Prostate gland (tissue), 2 donors: ENCODE measurements at regions not wholly inside any gene's neighbourhood (a gene's known extent, or its start where the extent isn't known, plus 50 kb on each side); places are given as distances from the start of the nearest gene placed in this dataset.
"Not testable (repeated sequence)": the region's sequence is repeated elsewhere in the genome, so short reads cannot be mapped to it uniquely, and the experiment has no call there.

Experiments
- DNase-seq: peaks from one replicate; pipeline ENCODE4 v3.0.0-alpha.2; 2019; ENCODE audit warnings: low spot score
- H3K27ac ChIP-seq, 2 donors: fragments of 200-600 bp; sonication (generic); 2 replicates each; pipeline ENCODE4 v1.5.1; 2017 to 2019
- H3K27me3 ChIP-seq: fragments of 200-600 bp; sonication (generic); replicated peaks from 2 replicates; pipeline ENCODE4 v1.5.1; 2019; ENCODE audit not compliant: insufficient read depth
- H3K36me3 ChIP-seq, 2 donors: fragments of 200-600 bp; sonication (generic); 1 replicate in 1 of 2; 2 replicates in 1 of 2; pipeline versions ENCODE4 v1.5.1 to v1.8.1; 2017 to 2019
- H3K4me1 ChIP-seq: fragments of 200-600 bp; sonication (generic); replicated peaks from 2 replicates; pipeline ENCODE4 v1.5.1; 2019
- H3K4me3 ChIP-seq, 2 donors: fragments of 200-600 bp; sonication (generic); 2 replicates each; pipeline ENCODE4 v1.5.1; 2017 to 2019
- H3K9me3 ChIP-seq: fragments of 200-600 bp; sonication (generic); 2 replicates; pipeline ENCODE4 v1.5.1; 2017
- CTCF ChIP-seq, 4 experiments: fragments of 200-600 bp in 2 of 4; fragments of 450-650 bp in 2 of 4; sonication (generic) in 2 of 4; IDR thresholded peaks; 1 replicate in 3 of 4; 2 replicates in 1 of 4; pipeline ENCODE4 v1.5.1; 2016 to 2019; ENCODE audit warnings: antibody characterized with exemption in 4 of 4, mild to moderate bottlenecking in 2 of 4, moderate library complexity in 2 of 4
- POLR2A ChIP-seq: fragments of 450-650 bp; IDR thresholded peaks from one replicate; pipeline ENCODE4 v1.6.1; 2016; ENCODE audit warnings: antibody characterized with exemption, mild to moderate bottlenecking
- POLR2AphosphoS5 ChIP-seq: sonication (generic); formaldehyde crosslinking; IDR thresholded peaks from one replicate; pipeline ENCODE4 v1.6.1; 2017; ENCODE audit warnings: antibody characterized with exemption
- WGBS: methylation state at CpG from one replicate; pipeline ENCODE4 v1.1.5; 2018; 5-methylcytosine and 5-hydroxymethylcytosine counted together
- intact Hi-C: fragments of 100-400 bp; cut with DNase I; formaldehyde crosslinking; loops from one replicate; pipeline ENCODE4 v1.14.2; 2022

- H3K36me3 ChIP-seq, H3K9me3 ChIP-seq, DNase-seq, H3K4me1 ChIP-seq, intact Hi-C loops, H3K27ac ChIP-seq, H3K27me3 ChIP-seq: not testable (repeated sequence)
- peak overlapping the region; percentile 20 to 30 for H3K4me3 ChIP-seq
- 79% methylated on average over 36 of the region's 36 CpGs for WGBS
Observed at GRCh38 chr17:21573271-21573960, 118.9 kb upstream of the KCNJ18 start.

GRCh38 chr17:21573961-21574610 is 118.2 kb upstream of the KCNJ18 start:
- no peak overlapping the region for H3K27ac ChIP-seq
- WGBS = 42% methylated on average over 19 of the region's 39 CpGs
- DNase-seq = no peak
- H3K27me3 ChIP-seq = no peaks in the 10 kb centered on the region
- H3K36me3 ChIP-seq = no peaks in the 10 kb centered on the region
- H3K4me1 ChIP-seq = no peaks in the 10 kb centered on the region
- intact Hi-C loops = no loop called here
- no peak for TF ChIP-seq CTCF (IDR thresholded peaks at IDR 0.05)
- no peak for TF ChIP-seq POLR2A
- TF ChIP-seq POLR2AphosphoS5 = no peak
- no peaks in the 10 kb centered on the region for H3K9me3 ChIP-seq
- H3K4me3 ChIP-seq = peak overlapping the region; percentile 20 to 30

- H3K4me3 ChIP-seq, H3K4me1 ChIP-seq, H3K36me3 ChIP-seq, DNase-seq, intact Hi-C loops, H3K27ac ChIP-seq, H3K27me3 ChIP-seq, H3K9me3 ChIP-seq: not testable (repeated sequence)
- 83% methylated on average over 6 of the region's 16 CpGs for WGBS
Observed at GRCh38 chr17:21574611-21575255, 117.6 kb upstream of the KCNJ18 start.

GRCh38 chr17:21578783-21579182 is 113.5 kb upstream of the KCNJ18 start:
- H3K9me3 ChIP-seq, H3K27me3 ChIP-seq, H3K27ac ChIP-seq, DNase-seq, H3K4me1 ChIP-seq, intact Hi-C loops, H3K4me3 ChIP-seq, H3K36me3 ChIP-seq: not testable (repeated sequence)

GRCh38 chr17:21592774-21593173 is 99.5 kb upstream of the KCNJ18 start:
- Histone ChIP-seq H3K27me3 (no peaks in the 10 kb centered on the region), H3K27ac (no peak overlapping the region), H3K4me3 (no peak overlapping the region), H3K36me3 (no peaks in the 10 kb centered on the region), H3K9me3 (no peaks in the 10 kb centered on the region), H3K4me1 (no peaks in the 10 kb centered on the region)
- TF ChIP-seq POLR2A (no peak), POLR2AphosphoS5 (no peak), CTCF (IDR thresholded peaks at IDR 0.05) (no peak)
- intact Hi-C loops = no loop called here
- 94% methylated on average over 23 of the region's 23 CpGs for WGBS
- DNase-seq = no peak

GRCh38 chr17:21593452-21594105 is 98.7 kb upstream of the KCNJ18 start:
- intact Hi-C loops, H3K4me3 ChIP-seq, H3K36me3 ChIP-seq, DNase-seq, H3K4me1 ChIP-seq, H3K9me3 ChIP-seq, H3K27ac ChIP-seq, H3K27me3 ChIP-seq: not testable (repeated sequence)
- WGBS = 89% methylated on average over 18 of the region's 20 CpGs
